ENCODE measurements at regions not wholly inside any gene's neighbourhood (a gene's known extent, or its start where the extent isn't known, plus 50 kb on each side); places are given as distances from the start of the nearest gene placed in this dataset.

DNA sequence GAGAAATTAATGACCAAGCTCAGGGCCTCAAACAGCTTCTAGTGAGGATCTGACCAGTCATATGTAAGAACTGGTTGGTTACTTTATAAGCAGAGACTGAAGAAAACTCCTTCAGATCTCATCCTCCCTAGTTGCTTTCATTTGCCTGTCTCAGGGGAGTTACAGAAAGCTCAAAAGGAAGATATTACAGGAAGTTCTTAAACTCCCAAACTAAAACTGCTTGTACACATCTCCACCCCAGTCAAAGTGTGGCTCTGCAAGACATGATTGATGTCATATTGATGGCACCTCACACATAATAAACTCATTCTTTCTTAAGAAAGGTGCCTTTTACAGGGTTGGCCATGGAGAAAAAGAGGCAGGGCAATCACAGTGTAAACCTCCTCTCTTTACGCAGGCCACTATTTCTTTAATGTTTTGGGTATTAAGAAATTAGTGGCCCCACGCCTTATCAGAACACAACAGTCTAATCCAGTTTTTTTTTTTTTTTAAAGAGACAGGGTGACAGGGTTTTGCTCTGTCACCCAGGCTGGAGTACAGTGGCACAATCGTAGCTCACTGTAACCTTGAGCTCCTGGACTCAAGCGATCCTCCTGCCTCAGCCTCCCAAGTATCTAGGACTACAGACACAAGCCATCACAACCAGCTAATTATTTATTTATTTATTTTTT lies 62.6 kb upstream of the STK17B start:
- TF ChIP-seq CTCF (IDR thresholded peaks at IDR 0.05; ENCODE audit: poor library complexity) (no peak), EZH2 (IDR thresholded peaks at IDR 0.05; ENCODE audit: borderline replicate concordance) (no peak), EZH2phosphoT487 (IDR thresholded peaks at IDR 0.05; ENCODE audit: low read depth, severe bottlenecking, unreplicated experiment) (no peak)

All from hepatocyte (in vitro differentiated cells).